ENCODE measurements at regions not wholly inside any gene's neighbourhood (a gene's known extent, or its start where the extent isn't known, plus 50 kb on each side); places are given as distances from the start of the nearest gene placed in this dataset.

DNA sequence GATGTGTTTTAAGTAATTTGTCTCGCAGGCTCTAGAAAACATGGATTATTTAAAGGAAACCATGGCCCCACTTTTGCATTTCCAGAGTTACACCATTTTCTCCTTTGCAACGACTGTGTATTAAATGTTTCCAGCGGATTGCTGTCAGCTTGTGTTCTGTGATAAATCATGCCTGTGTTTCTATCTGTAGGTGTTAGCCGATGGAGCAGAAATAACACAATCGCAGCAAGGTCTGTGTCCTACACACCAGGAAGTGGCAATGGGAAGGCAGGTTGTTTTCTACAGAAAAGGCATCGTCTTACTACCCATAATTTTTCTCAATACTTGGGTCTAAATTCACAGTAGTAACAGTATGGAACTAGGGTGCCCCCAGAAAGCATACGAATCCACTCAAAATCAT, 590.1 kb downstream of the NLGN4X start:
- no peak for TF ChIP-seq POLR2A (IDR thresholded peaks at IDR 0.05)
- TF ChIP-seq, protein P1, sequence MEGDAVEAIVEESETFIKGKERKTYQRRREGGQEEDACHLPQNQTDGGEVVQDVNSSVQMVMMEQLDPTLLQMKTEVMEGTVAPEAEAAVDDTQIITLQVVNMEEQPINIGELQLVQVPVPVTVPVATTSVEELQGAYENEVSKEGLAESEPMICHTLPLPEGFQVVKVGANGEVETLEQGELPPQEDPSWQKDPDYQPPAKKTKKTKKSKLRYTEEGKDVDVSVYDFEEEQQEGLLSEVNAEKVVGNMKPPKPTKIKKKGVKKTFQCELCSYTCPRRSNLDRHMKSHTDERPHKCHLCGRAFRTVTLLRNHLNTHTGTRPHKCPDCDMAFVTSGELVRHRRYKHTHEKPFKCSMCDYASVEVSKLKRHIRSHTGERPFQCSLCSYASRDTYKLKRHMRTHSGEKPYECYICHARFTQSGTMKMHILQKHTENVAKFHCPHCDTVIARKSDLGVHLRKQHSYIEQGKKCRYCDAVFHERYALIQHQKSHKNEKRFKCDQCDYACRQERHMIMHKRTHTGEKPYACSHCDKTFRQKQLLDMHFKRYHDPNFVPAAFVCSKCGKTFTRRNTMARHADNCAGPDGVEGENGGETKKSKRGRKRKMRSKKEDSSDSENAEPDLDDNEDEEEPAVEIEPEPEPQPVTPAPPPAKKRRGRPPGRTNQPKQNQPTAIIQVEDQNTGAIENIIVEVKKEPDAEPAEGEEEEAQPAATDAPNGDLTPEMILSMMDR (IDR thresholded peaks at IDR 0.05): no peak
- TF ChIP-seq EP300 (IDR thresholded peaks at IDR 0.05): no peak
- TF ChIP-seq POLR2AphosphoS5 (IDR thresholded peaks at IDR 0.05): no peak

Data from sigmoid colon (tissue), 4 donors.